ENCODE measurements at regions not wholly inside any gene's neighbourhood (a gene's known extent, or its start where the extent isn't known, plus 50 kb on each side); places are given as distances from the start of the nearest gene placed in this dataset.

DNA sequence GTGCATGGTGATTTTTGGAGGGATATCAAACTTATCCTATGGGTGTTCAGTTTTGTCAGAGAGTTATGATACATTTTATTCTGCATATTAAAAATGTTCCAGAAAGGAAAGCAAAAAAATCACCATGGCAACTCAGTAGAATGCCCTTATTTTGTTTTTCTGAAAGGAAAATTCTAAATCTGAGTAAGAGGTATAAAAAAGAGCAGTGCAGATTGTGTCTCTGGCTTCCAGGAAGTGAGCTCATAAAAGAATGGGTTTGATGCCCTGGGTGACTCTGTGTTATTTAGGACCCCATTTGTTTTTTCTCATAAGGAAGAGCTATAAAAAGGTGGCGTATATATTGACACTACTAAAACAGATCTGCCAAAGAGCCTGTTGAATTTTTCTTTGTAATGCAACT, 128.8 kb downstream of the UCHL1 start:
- H3K9ac ChIP-seq (ENCODE audit: low read depth, low read length) = no peak overlapping the region
- no peak overlapping the region for H2AK9ac ChIP-seq (replicated peaks; ENCODE audit: low read depth, low read length, poor library complexity)
- H2AK5ac ChIP-seq (ENCODE audit: low read depth, low read length) = no peak overlapping the region
- POLR2A ChIA-PET (ENCODE audit: unreplicated experiment) = no interaction called here
- no peaks in the 10 kb centered on the region for H3K9me3 ChIP-seq (ENCODE audit: control insufficient read depth, insufficient read depth, low read length)
- H3K9me1 ChIP-seq (ENCODE audit: insufficient read depth, low read length) = no peaks in the 10 kb centered on the region
- ATAC-seq (ENCODE audit: low read depth) (no peak), DNase-seq (no peak)
- no peaks in the 10 kb centered on the region for H4K20me1 ChIP-seq (ENCODE audit: insufficient read depth, low read length)
- no peaks in the 10 kb centered on the region for H3K79me1 ChIP-seq (ENCODE audit: low read depth in 1 of 2, low read length in 2 of 2)
- no peak overlapping the region for H2BK5ac ChIP-seq (ENCODE audit: low read depth, low read length, poor library complexity, severe bottlenecking)
- H2BK20ac ChIP-seq (ENCODE audit: low read depth, low read length) = no peak overlapping the region
- H3K56ac ChIP-seq (ENCODE audit: extremely low read depth, insufficient read depth, low read length) = no peak overlapping the region
- no peaks in the 10 kb centered on the region for H3K36me3 ChIP-seq (ENCODE audit: control insufficient read depth, insufficient read depth, low read length)
- no peak overlapping the region for H4K8ac ChIP-seq (ENCODE audit: low read depth in 2 of 2, low read length in 2 of 2)
- no peak overlapping the region for H2BK120ac ChIP-seq (ENCODE audit: low read depth, low read length)
- H3K4me3 ChIP-seq (ENCODE audit: insufficient read depth, low read depth, low read length) = no peak overlapping the region
- H3K27ac ChIP-seq (ENCODE audit: insufficient read depth, low read length) = no peak overlapping the region
- dilution Hi-C loops (cut with HindIII; ENCODE audit: low sequenced_read_pairs, unreplicated experiment) (no loop called here), in situ Hi-C loops (cut with MboI; ENCODE audit: low sequenced_read_pairs) (no loop called here), intact Hi-C loops (cut with micrococcal nuclease) (no loop called here)
- TF ChIP-seq POLR2A (IDR thresholded peaks at IDR 0.05; ENCODE audit: low read depth, low read length) = no peak
- no peak for TF ChIP-seq RAD21 (IDR thresholded peaks at IDR 0.05; ENCODE audit: low read length)
- TF ChIP-seq SMC3 (IDR thresholded peaks at IDR 0.05; ENCODE audit: low read depth, low read length) = no peak
- no peak for TF ChIP-seq RCOR1 (IDR thresholded peaks at IDR 0.05; ENCODE audit: insufficient replicate concordance, low read length)
- TF ChIP-seq ELK1 (IDR thresholded peaks at IDR 0.05; ENCODE audit: borderline replicate concordance, low read depth, low read length) = no peak
- TF ChIP-seq BHLHE40 (IDR thresholded peaks at IDR 0.05; ENCODE audit: low read depth, low read length) = no peak
- no peak for TF ChIP-seq USF2 (IDR thresholded peaks at IDR 0.05; ENCODE audit: low read depth, low read length)
- TF ChIP-seq MAZ (IDR thresholded peaks at IDR 0.05; ENCODE audit: borderline replicate concordance, low read depth, low read length) = no peak
- no peak for TF ChIP-seq CHD1 (IDR thresholded peaks at IDR 0.05; ENCODE audit: low read depth, low read length)
- no peak overlapping the region for H3K18ac ChIP-seq (ENCODE audit: low read depth, low read length)
- no peak overlapping the region for H3K4ac ChIP-seq (ENCODE audit: low read depth, low read length)
- H2AFZ ChIP-seq (replicated peaks; ENCODE audit: low read length, poor library complexity) = no peak overlapping the region
- H4K5ac ChIP-seq (ENCODE audit: low read depth, low read length) = no peak overlapping the region
- H3K4me1 ChIP-seq (ENCODE audit: control insufficient read depth, insufficient read depth, low read length) = no peaks in the 10 kb centered on the region
- no peak overlapping the region for H4K91ac ChIP-seq (ENCODE audit: insufficient read depth, low read depth, low read length)
- no TSS peak for BruUV-seq (replicated peaks)
- CTCF ChIA-PET = no interaction called here
- no peak overlapping the region for H3K4me2 ChIP-seq (ENCODE audit: low read depth, low read length)
- no peak overlapping the region for H3K23ac ChIP-seq (ENCODE audit: low read depth, low read length)
- no CpG with 5 or more reads among the region's 1 CpG for WGBS, 2 experiments (ENCODE audit: extremely low coverage in 2 of 2, insufficient read length in 1 of 2)
- H3K14ac ChIP-seq (replicated peaks; ENCODE audit: low read depth, low read length) = no peak overlapping the region
- H3K27me3 ChIP-seq (ENCODE audit: control insufficient read depth, insufficient read depth, low read length) = no peaks in the 10 kb centered on the region
- H2BK15ac ChIP-seq (ENCODE audit: low read depth, low read length) = no peak overlapping the region

Data from IMR-90 (cell line).